KMS-11 (cell line): ENCODE measurements at regions not wholly inside any gene's neighbourhood (a gene's known extent, or its start where the extent isn't known, plus 50 kb on each side); places are given as distances from the start of the nearest gene placed in this dataset.

Source experiments
- H2AFZ ChIP-seq: fragments of 200-600 bp; sonication (generic); 2 replicates; pipeline ENCODE4 v1.6.1; 2016; ENCODE audit warnings: antibody characterized with exemption, mixed run types, low read depth
- H3K27ac ChIP-seq: fragments of 200-600 bp; sonication (generic); 2 replicates; pipeline ENCODE4 v1.6.1; 2016; ENCODE audit warnings: mild to moderate bottlenecking, mixed run types
- H3K27me3 ChIP-seq: fragments of 200-600 bp; sonication (generic); 2 replicates; pipeline ENCODE4 v1.6.1; 2017; ENCODE audit warnings: mild to moderate bottlenecking, low read depth, mixed run types, moderate library complexity; ENCODE audit not compliant: insufficient read depth
- H3K36me3 ChIP-seq: fragments of 200-600 bp; sonication (generic); 2 replicates; pipeline ENCODE4 v1.6.1; 2017; ENCODE audit warnings: mild to moderate bottlenecking, mixed run types; ENCODE audit not compliant: insufficient read depth
- H3K4me1 ChIP-seq: fragments of 200-600 bp; sonication (generic); 2 replicates; pipeline ENCODE4 v1.6.1; 2016; ENCODE audit warnings: mild to moderate bottlenecking, low read depth, mixed run types; ENCODE audit not compliant: poor library complexity, severe bottlenecking
- H3K4me2 ChIP-seq: fragments of 200-600 bp; sonication (generic); 2 replicates; pipeline ENCODE4 v1.7.0; 2016; ENCODE audit warnings: mild to moderate bottlenecking, mixed run types
- H3K4me3 ChIP-seq: fragments of 200-600 bp; sonication (generic); IDR thresholded peaks from 2 replicates; pipeline ENCODE4 v1.6.1; 2017; ENCODE audit warnings: low read depth, low read length, mixed read lengths; ENCODE audit not compliant: insufficient read depth
- H3K79me2 ChIP-seq: fragments of 200-600 bp; sonication (generic); 2 replicates; pipeline ENCODE4 v1.6.1; 2016; ENCODE audit warnings: low read depth, mixed run types; ENCODE audit not compliant: insufficient read depth
- H3K9ac ChIP-seq: fragments of 200-600 bp; sonication (generic); 2 replicates; pipeline ENCODE4 v1.6.1; 2016; ENCODE audit warnings: mild to moderate bottlenecking, mixed run types
- H4K20me1 ChIP-seq: fragments of 200-600 bp; sonication (generic); 2 replicates; pipeline ENCODE4 v1.6.1; 2016; ENCODE audit warnings: mild to moderate bottlenecking, mixed run types; ENCODE audit not compliant: insufficient read depth
- TF ChIP-seq, protein P1 (sequence below): fragments of 200-600 bp; sonication (generic); conservative IDR thresholded peaks from 2 replicates; pipeline ENCODE4 v1.6.1; 2017; ENCODE audit warnings: low read depth, mild to moderate bottlenecking, antibody characterized with exemption, low read length, moderate library complexity, mixed read lengths

DNA sequence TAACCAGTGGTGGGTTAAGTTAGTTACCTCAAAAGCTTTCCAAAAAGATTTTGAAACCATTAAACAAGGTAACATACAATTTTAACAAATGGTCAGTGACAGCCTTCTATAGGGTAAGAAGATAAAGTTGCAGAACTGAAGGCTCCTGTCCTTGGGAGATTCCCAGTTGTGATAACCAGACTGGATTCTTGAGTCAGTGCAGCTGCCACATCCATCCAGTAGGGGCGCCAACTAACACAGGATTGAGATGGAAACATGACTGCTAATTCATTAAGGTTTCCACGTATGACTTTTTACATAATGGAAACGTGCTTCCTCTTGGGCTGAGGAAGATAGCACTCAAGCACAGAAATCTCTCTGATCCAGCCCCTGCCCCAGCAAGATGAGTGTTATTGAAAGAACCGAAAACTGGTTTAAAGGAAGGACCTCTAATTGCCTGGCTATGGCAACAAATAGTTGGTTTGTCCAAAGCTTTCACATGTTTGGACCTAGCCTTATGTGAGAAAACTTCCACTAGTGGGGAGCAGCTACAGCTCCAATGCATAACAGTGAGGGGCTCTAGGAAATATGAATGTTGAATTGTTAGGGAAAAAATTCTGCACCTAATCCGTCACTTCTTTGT is 269.8 kb upstream of the MYOCD start:
- Histone ChIP-seq H3K27me3 (no peaks in the 10 kb centered on the region), H4K20me1 (no peaks in the 10 kb centered on the region), H2AFZ (no peak overlapping the region), H3K36me3 (no peaks in the 10 kb centered on the region), H3K79me2 (no peaks in the 10 kb centered on the region), H3K4me1 (no peaks in the 10 kb centered on the region), H3K4me2 (no peak overlapping the region), H3K4me3 (no peak overlapping the region), H3K9ac (no peak overlapping the region), H3K27ac (no peak overlapping the region)
- TF ChIP-seq, protein P1, sequence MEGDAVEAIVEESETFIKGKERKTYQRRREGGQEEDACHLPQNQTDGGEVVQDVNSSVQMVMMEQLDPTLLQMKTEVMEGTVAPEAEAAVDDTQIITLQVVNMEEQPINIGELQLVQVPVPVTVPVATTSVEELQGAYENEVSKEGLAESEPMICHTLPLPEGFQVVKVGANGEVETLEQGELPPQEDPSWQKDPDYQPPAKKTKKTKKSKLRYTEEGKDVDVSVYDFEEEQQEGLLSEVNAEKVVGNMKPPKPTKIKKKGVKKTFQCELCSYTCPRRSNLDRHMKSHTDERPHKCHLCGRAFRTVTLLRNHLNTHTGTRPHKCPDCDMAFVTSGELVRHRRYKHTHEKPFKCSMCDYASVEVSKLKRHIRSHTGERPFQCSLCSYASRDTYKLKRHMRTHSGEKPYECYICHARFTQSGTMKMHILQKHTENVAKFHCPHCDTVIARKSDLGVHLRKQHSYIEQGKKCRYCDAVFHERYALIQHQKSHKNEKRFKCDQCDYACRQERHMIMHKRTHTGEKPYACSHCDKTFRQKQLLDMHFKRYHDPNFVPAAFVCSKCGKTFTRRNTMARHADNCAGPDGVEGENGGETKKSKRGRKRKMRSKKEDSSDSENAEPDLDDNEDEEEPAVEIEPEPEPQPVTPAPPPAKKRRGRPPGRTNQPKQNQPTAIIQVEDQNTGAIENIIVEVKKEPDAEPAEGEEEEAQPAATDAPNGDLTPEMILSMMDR, result peak; percentile 28; the same call in 1 of the 2 replicates

DNA sequence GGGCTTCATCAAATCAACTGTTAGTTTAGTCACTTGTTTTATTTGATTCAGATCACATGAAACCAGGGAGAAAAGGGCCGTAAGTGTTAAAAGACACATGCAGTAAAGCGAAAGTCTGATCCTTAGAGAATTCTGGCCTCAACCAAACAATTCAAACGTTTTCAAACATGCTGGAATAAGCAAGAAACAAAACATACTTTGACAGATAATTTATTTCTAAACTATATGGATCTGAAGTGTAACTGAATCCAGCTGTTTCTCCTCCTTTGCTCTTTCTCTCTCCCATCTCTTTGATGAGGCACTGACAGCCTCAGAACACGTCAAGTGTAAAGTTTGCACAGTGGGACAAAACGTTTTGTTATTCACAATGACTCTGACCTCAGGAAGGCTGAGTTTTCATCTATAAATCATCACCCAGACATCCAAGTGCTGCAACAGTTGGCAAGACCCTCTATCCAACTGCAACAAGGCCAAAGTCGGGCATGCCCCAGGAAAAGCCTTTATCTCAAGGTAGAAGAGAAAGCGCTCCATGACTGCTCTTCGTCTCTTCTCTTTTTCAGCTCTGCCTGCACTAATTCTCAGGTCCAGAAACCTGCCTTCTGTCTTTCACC is 267.1 kb upstream of the MYOCD start:
- Histone ChIP-seq H3K4me3 (no peak overlapping the region), H3K4me2 (no peak overlapping the region), H3K9ac (no peak overlapping the region), H2AFZ (no peak overlapping the region), H3K36me3 (no peaks in the 10 kb centered on the region), H4K20me1 (no peaks in the 10 kb centered on the region), H3K27me3 (no peaks in the 10 kb centered on the region), H3K27ac (no peak overlapping the region), H3K79me2 (no peaks in the 10 kb centered on the region), H3K4me1 (no peaks in the 10 kb centered on the region)
- TF ChIP-seq, protein P1, result no peak

DNA sequence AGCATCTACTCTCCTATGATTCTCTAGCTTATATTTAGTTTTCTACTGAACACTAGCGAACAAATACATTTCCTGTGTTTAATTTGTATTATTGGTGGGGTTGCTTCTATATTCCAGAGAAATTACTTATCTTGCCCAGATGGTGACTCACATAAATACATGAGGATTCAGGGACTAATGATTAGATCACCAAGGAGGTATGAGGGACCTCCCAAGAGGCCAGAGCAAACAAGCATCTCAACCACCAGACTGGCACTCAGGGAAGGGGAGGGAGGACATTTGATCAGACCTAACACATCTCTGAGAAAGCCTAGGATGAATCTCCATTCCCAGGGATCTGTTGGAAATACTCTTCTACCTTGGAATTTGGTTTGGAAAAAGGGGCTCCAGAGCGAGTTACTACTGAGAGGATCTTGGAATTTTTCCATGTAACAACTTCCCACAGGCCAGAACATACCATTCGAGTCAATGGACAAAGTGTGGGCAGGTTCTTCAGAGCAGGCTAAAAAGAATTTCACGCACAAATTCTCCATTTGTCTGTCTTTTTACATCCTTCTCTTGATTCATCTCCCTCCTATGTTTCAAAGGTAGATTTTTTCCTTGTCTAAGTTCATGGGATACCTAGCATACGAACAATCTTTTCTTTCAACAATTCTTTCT is 262.6 kb upstream of the MYOCD start:
- no peaks in the 10 kb centered on the region for H3K4me1 ChIP-seq
- TF ChIP-seq, protein P1, result no peak
- H3K36me3 ChIP-seq, result no peaks in the 10 kb centered on the region
- no peak overlapping the region for H3K4me2 ChIP-seq
- no peak overlapping the region for H3K27ac ChIP-seq
- no peaks in the 10 kb centered on the region for H3K79me2 ChIP-seq
- no peaks in the 10 kb centered on the region for H3K27me3 ChIP-seq
- H3K9ac ChIP-seq, result no peak overlapping the region
- H2AFZ ChIP-seq, result no peak overlapping the region
- H4K20me1 ChIP-seq, result no peaks in the 10 kb centered on the region
- H3K4me3 ChIP-seq, result no peak overlapping the region

DNA sequence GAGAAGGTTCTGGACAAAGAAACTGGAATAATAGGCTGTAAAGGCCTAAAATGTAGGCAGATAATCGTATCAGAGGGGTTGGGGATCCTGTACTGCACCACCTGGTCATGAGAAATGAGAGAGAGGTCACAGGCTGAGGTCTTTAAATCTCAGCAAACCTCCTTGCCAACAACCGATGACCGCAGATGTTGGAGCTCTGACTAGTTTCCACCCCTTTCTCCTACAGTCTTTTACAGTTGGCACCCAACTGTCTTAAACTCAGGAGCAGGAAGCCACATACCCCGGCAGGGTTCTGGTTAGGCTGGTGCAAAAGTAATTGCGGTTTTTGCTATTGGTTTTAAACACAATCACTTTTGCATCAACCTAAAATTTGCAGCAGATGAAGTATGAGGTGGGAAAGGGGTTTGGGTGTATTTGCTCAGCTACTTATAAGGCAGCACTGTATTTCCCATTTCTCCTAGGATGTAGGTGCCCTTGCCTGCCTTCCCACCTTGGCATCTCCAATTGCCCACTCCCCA is 261.8 kb upstream of the MYOCD start:
- Histone ChIP-seq H3K9ac (no peak overlapping the region), H4K20me1 (no peaks in the 10 kb centered on the region), H3K36me3 (no peaks in the 10 kb centered on the region), H3K27ac (no peak overlapping the region), H2AFZ (no peak overlapping the region), H3K27me3 (no peaks in the 10 kb centered on the region), H3K4me3 (no peak overlapping the region), H3K79me2 (no peaks in the 10 kb centered on the region), H3K4me2 (no peak overlapping the region), H3K4me1 (no peaks in the 10 kb centered on the region)
- TF ChIP-seq, protein P1, result no peak
